ENCODE measurements at regions not wholly inside any gene's neighbourhood (a gene's known extent, or its start where the extent isn't known, plus 50 kb on each side); places are given as distances from the start of the nearest gene placed in this dataset.

DNA sequence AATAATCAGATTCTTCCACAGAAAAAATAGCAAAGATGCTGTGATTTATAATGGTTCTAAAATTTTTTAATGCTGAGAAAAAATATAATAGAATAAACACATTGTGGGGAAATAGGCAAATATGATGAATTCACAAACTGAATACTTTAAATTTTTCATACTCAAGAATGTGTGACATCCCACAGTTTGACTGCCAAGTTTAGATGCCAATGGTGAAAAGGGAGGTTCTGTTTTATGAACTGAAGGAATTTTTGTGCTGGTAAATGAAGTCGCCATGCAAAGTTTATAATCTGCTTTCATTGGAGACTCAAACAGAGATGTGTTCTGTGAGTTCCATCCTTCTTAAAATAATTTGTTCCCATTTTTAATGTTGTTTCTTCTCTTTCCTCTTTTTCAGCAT is 367.5 kb upstream of the ADAMTS16 start:
- TF ChIP-seq CTCF (IDR thresholded peaks at IDR 0.05) (no peak), POLR2A (IDR thresholded peaks at IDR 0.05) (no peak)

Data from thyroid gland (tissue), 4 donors.